NCI-H748 (cell line): ENCODE measurements at regions not wholly inside any gene's neighbourhood (a gene's known extent, or its start where the extent isn't known, plus 50 kb on each side); places are given as distances from the start of the nearest gene placed in this dataset.

Source experiments
- DNase-seq: peaks from one replicate; lab custom pipeline; 2025; ENCODE audit not compliant: unreplicated experiment; lab: John Stamatoyannopoulos, UW

DNA sequence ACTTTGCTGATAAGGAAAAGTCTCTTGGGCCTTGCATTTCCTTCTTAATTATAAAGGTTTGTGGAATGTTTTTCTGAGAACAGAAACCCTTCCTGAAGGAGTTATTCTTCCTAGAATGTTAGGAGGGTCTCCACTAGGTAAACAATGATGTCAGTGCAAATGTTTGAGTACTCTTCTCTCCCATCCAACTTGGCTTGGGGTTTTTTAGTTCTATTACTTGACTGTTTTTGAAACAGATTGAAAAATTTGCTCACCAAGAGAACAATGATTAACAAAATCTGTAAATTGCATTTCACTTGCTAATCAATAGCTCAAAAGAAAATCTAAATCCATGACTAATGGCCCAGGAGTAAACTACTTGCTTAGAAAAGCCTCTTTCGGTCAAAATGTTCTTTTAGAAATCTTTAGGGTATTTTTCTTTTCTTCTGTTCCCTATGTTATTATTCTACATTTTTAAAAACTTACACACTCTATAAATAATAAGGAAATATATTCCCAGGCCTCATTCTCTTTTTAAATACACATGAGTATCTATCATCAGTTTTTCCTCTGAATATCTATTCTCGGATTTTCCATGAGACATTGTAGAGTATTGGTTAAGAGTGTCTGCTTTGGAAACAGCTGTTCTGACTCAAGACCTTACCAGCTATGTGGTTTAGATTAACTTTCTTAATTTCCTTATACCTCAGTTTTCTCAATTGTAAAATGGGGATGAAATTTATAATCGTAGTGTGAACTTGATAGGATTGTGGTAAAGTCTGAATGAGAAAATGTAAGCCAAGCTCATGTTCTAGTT is 234.2 kb upstream of the CITED2 start:
- no peak for DNase-seq

- no peak for DNase-seq
These were observed 230.9 kb upstream of the CITED2 start for GRCh38 chr6:139605350-139605749.

DNA sequence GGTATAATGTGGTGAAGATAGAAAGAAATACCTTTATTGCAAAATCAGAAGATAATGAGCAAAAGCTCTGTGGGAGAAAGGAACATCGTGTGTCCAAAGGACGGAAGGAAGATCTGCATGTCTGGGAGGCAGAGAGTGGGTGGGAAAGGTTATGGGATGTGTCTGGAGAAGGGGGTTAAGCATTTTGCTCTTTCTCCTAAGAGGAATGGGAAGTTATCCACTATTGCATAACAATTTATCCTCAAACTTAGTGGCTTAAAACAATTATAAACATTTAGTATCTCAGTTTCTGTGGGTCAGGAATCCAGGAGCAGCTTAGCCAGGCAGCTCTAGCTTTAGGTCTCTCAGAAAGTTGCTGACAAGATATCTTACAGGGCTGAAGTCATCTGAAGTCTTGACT is 229.1 kb upstream of the CITED2 start:
- no peak for DNase-seq

DNA sequence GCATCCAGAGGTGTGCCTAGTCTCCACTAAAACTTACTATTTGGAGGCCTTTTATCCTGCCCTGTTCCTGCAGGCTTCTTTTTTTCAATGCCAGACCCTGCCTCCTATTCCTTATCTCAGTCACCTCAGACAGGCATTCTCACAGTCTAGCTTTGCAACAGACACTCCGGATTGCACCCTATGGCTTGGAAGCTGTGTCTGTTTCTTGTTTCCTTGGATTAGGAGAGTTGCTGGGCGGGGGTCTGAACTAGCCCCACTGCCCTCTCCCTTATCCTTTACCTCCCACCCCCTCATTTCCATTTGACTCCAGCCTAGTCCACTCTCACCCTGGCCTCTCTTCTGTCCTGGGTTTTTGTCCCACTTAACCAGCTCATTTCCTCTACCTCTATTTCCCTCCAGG is 228.1 kb upstream of the CITED2 start:
- DNase-seq = no peak

DNA sequence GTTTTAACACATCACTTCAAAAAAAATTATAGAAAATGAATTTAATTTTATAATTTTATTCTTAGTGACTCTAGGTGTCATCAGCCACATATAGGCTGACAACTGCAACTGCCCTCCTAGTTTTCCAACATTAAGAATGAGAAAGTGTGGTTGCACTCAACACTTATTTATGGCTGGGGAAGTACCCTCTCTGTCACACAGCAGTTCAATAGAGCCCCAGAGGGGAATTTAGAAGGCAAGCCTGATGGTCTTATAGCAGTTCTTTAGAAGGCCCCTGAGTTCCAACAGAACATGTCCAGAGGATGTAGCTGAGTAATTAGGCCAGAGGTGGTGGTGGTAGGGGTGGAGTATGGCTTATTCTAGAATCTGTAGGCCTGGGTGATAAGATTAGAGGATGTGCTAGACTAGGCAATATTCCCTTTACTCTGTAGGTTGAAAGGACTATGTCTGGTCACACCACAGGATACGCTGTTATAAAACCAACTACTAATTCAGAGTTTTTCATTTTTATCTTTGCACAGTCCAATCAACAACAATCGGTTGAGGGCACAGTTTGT is 226.5 kb upstream of the CITED2 start:
- no peak for DNase-seq

GRCh38 chr6:139600343-139600742 is 225.9 kb upstream of the CITED2 start:
- no peak for DNase-seq

- DNase-seq = no peak
These were observed 223.6 kb upstream of the CITED2 start for GRCh38 chr6:139597771-139598755.

GRCh38 chr6:139597087-139597763 is 222.8 kb upstream of the CITED2 start:
- DNase-seq = no peak

GRCh38 chr6:139595183-139595582 is 220.7 kb upstream of the CITED2 start:
- DNase-seq = no peak

DNA sequence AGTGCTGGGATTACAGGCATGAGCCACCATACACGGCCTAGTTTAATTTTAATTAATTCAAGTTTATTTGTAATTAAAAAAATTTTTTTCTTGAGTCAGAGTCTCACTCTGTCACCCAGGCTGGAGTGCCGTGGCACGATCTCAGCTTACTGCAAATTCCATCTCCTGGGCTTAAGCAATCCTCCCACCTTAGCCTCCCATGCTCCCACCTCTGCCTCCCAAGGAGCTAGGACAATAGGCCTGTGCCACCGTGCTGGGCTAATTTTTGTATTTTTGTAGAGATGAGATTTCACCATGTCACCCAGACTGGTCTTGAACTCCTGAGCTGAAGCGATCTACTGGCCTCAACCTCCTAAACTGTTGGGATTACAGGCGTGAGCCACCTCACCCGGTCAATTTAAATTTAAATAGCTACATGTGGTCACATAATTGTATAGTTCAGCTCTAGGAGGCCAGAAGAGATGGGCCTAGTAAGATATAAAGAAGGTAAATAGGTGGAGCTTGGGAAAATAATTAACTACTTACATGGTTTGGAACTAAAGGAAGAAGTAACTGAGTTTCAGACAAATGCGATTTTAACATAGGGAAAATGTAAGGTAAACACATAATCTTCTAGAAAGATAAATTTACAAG is 220.0 kb upstream of the CITED2 start:
- DNase-seq = no peak

DNA sequence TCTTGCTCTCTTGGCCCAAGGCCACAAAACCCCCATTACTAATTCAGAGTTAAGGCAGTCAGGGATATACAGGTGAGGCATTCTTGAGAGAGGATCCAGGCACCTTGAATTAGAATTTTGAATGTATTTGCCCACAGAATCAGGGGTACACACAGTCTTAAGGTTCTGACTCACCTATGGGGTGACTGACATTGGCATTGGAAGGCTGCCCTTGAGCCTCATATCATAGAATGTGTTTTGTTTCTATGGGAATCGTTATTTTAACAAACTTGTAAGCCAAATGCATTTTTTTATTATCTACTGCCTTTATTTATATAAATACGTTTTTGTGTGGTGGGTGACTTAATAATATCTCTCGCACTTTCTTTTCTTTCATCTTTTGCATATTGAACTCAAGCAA is 218.6 kb upstream of the CITED2 start:
- no peak for DNase-seq

DNA sequence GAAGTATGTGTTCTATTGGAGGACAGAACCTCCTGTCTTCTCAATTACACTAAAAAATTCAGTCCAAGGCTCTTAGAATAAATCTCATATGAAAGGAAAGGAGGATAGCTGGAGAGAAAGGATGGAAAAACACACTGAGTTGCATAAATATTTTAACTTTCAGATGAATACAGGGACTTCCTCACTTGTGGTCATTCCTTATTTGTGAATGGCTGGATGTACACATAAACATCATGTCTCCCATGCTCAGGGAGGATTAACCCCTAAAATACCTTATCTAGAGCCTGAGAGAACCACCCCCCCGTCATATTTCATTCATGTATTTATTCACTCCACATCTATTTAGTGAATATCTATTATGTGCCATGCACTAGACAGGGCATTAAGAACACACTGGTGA is 217.6 kb upstream of the CITED2 start:
- no peak for DNase-seq

- DNase-seq = no peak
These were observed 216.8 kb upstream of the CITED2 start for GRCh38 chr6:139591075-139591865.

- DNase-seq = peak; percentile 40
These were observed 215.8 kb upstream of the CITED2 start for GRCh38 chr6:139590206-139590605.

- peak; percentile 43 for DNase-seq
These were observed 214.5 kb upstream of the CITED2 start for GRCh38 chr6:139588734-139589593.

DNA sequence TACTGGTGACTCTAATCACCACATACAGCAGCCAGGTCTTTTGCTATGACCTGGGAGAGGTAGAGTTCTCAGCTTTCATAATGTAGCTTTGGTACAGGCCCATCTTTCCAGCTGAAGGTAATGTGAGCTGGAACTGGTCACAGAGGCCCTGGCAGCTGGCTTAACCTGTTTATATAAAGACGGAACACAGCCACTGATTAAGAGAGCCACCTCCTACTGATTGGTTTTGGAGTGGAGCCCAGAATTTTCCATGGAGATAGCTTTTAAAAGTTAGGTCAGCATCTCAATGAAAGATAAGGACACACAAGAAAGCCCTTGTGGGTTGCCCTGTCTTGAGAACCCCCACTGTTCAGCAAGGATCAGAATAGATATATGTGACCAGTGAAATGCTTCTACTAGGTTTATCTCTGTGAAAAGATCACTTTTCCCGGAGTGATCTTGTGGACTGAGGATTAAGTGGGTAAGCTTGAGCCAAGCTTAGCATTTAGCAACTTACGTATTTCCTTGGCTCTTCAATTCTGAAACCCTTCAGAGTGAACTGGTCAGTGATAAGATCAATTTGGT is 213.7 kb upstream of the CITED2 start:
- peak; percentile 95 for DNase-seq

- DNase-seq = no peak
These were observed 213.0 kb upstream of the CITED2 start for GRCh38 chr6:139587469-139587868.

GRCh38 chr6:139586273-139586672 is 211.8 kb upstream of the CITED2 start:
- no peak for DNase-seq

GRCh38 chr6:139584599-139584998 is 210.2 kb upstream of the CITED2 start:
- DNase-seq = no peak
